T-helper 17 cell (primary cell): ENCODE measurements at regions not wholly inside any gene's neighbourhood (a gene's known extent, or its start where the extent isn't known, plus 50 kb on each side); places are given as distances from the start of the nearest gene placed in this dataset.
"Not testable (repeated sequence)": the region's sequence is repeated elsewhere in the genome, so short reads cannot be mapped to it uniquely, and the experiment has no call there.

ENCODE experiments used
- ATAC-seq: fragments of 150-1000 bp; cut with Tn5 transposase; 2 replicates; pipeline ENCODE4 v1.10.0; 2021; ENCODE audit warnings: mild to moderate bottlenecking, moderate library complexity
- DNase-seq, 3 donors: peaks; one replicate each; pipeline versions ENCODE4 v3.0.0 to v3.0.0-alpha.2; 2020 to 2021
- H3K9me3 ChIP-seq: one replicate; pipeline ENCODE4 v1.7.0; 2013; ENCODE audit warnings: low read length, mild to moderate bottlenecking; ENCODE audit not compliant: control insufficient read depth, poor library complexity, severe bottlenecking
- H3K27ac Mint-ChIP-seq: one replicate; pipeline ENCODE4 v1.8.0; 2022; ENCODE audit warnings: mild to moderate bottlenecking, moderate library complexity, mixed read lengths
- H3K27me3 Mint-ChIP-seq: one replicate; pipeline ENCODE4 v1.8.0; 2022; ENCODE audit warnings: mixed read lengths
- H3K36me3 Mint-ChIP-seq: one replicate; pipeline ENCODE4 v1.8.0; 2022; ENCODE audit warnings: low read depth, mixed read lengths
- H3K4me1 Mint-ChIP-seq: one replicate; pipeline ENCODE4 v1.8.0; 2022; ENCODE audit warnings: mild to moderate bottlenecking, mixed read lengths
- H3K4me3 Mint-ChIP-seq: one replicate; pipeline ENCODE4 v1.8.0; 2022; ENCODE audit warnings: mild to moderate bottlenecking, moderate library complexity, mixed read lengths

DNA sequence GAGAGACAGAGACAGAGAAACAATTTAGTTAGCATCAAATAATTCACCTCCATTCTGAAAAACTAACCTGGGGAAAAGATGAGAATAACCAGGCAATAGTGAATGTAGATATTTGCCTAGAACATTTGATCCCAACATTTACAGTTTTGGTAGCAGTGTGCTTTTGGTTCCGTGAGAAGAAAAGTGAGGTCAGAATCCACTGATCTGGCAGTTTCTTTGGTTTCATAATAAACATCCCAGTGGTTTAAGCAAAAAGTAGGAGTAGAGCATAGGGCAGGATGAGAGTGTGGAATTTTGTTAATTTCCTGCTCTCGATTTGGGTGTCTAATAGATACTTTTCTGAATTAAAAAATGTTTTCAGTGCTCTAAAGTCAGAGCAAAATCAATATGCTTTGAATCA lies 887.0 kb downstream of the NR2F1-AS1 start:
- Mint-ChIP-seq H3K4me1 (no peaks in the 10 kb centered on the region), H3K27ac (no peak overlapping the region), H3K36me3 (no peaks in the 10 kb centered on the region), H3K4me3 (no peak overlapping the region), H3K27me3 (no peaks in the 10 kb centered on the region)
- no peak for ATAC-seq
- DNase-seq, result no peak
- H3K9me3 ChIP-seq, result no peaks in the 10 kb centered on the region

DNA sequence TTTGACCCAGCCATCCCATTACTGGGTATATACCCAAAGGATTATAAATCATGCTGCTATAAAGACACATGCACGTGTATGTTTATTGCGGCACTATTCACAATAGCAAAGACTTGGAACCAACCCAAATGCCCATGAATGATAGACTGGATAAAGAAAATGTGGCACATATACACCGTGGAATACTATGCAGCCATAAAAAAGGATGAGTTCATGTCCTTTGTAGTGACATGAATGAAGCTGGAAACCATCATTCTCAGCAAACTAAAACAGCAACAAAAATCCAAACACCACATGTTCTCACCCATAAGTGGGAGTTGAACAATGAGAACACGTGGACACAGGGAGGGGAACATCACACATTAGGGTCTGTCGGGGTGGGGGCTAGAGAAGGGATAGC lies 889.1 kb downstream of the NR2F1-AS1 start:
- H3K4me3 Mint-ChIP-seq, H3K36me3 Mint-ChIP-seq, H3K27ac Mint-ChIP-seq, DNase-seq, H3K27me3 Mint-ChIP-seq, H3K9me3 ChIP-seq, H3K4me1 Mint-ChIP-seq, ATAC-seq: not testable (repeated sequence)

DNA sequence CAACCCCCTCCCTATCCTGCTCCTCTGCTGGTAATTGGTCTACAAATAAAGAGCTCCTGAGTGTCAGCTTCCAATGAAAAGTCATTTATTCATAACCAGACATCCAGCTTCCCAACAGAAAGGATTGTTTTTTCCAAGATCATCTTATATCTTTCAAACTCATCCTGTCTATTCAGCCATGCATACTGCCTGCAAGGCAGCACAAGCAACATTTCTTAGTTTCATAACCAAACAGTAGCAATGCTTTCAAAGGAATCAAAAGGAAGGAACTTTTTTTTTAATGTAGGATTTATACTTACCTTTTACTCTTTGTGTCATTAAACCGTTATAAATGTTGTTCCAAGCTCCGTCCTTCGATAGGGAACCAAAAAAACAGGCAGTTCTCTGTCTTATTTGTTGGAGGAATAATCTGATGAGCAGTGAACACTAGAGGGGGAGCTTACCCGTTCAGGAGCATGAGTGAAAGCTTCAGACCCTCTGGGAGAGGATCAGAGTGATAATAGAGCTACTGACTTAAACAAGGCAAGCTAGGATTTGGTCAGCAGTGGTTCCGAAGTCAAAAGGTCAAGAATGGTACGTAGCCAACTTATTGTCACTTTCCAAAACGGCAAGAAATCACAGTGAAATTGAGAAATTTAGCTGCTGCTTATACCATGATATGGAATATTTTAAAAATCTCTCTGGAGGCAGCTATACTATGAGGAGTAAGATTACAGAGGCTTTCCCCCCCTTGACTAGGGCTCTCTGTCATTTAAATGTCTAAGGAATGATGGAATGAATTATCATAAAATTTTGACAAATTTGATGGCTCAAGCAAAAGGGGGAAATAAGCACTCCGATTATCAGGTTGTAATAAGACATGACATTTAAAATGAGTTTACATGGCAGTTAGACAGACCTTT lies 892.9 kb downstream of the NR2F1-AS1 start:
- Mint-ChIP-seq H3K27ac (no peak overlapping the region), H3K4me3 (no peak overlapping the region), H3K36me3 (no peaks in the 10 kb centered on the region), H3K27me3 (no peaks in the 10 kb centered on the region), H3K4me1 (no peaks in the 10 kb centered on the region)
- DNase-seq, result no peak
- H3K9me3 ChIP-seq, result no peaks in the 10 kb centered on the region
- no peak for ATAC-seq

DNA sequence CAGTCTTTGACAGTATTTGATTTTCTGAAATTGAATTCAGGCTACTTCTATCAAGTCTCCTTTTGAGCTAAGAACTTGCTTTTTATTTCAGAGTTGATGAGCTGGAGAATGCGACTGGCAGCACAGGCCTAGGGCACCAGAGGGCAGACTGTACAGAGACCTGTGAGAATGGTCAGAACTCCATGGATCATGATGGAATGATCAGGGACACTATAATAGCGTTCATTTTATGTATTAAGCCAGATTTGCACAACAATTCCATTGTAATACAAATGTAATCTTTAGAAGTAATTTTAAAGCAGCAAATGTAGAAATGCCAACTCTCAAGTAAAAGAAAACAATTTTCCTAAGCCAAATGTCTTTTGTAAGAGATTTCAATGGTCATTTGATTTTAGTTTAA lies 902.4 kb downstream of the NR2F1-AS1 start:
- ATAC-seq (no peak), DNase-seq (no peak)
- Mint-ChIP-seq H3K27ac (no peak overlapping the region), H3K36me3 (no peaks in the 10 kb centered on the region), H3K27me3 (no peaks in the 10 kb centered on the region), H3K4me1 (no peaks in the 10 kb centered on the region), H3K4me3 (no peak overlapping the region)
- H3K9me3 ChIP-seq, result no peaks in the 10 kb centered on the region

DNA sequence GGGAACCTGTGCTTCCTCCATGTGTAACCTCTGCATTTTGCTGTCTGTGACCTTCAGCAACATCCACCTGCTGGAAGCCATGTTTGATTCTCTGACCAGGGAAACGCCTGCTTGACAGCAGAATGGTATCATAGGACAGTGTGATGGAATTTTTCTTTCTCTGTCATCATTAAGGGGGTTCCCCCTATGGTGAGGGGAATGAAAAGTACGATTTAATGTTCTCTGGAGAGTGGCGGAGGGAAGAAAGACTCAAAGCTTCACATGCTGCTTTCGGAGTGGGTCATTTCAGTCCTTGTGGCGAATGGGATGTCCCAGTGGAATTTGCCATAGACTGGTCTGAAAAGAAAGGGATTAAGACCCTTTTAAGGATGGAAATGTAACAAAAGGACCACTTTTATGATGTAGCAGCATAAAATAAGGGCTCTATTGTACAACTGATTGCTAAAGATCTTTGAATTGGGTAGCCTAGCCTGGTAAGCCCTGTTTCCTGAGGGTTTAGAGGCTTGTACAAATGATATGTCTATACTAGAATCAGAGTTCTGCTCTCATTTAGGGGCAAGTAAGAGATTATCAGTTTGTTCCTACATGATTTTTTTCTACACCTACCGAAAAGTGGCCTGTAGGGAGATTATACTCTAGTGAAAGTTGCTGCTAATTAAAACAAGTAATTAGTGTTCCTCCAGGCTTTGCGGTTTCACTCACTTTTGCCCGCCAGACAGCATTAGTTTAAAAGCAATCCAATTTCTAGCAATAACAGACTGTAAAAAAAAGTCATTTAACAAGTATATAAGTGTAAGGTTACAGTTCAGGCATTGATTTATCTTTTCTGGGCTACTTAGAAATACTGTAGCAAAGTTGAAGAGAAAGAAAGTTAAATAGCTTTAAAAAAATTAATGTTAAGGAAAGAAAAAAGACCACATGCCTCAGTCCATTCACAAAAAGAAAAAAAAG lies 904.5 kb downstream of the NR2F1-AS1 start:
- Mint-ChIP-seq H3K4me3 (no peak overlapping the region), H3K27ac (no peak overlapping the region), H3K4me1 (no peaks in the 10 kb centered on the region), H3K27me3 (no peaks in the 10 kb centered on the region), H3K36me3 (no peaks in the 10 kb centered on the region)
- ATAC-seq (no peak), DNase-seq (no peak)
- H3K9me3 ChIP-seq, result no peaks in the 10 kb centered on the region

DNA sequence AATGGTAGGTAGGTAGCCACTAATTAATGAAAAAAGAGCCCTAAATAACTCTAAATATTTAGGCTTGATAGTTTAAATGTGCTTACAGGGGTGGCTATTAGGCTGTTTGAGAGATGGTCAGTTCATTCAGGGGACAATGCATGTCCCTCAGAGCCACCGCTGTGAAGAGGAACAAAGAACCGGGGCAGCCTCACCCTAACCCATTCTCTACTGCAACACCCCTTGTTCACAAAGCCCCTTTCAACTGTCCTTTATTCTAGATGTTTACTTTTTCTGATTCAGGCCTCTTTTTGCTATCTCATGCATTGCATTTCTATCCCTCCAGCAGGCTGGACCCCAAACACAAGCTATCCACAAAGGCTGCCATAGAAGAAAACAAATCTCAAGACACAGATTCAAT lies 906.7 kb downstream of the NR2F1-AS1 start:
- Mint-ChIP-seq H3K36me3 (no peaks in the 10 kb centered on the region), H3K27ac (no peak overlapping the region), H3K4me3 (no peak overlapping the region), H3K27me3 (no peaks in the 10 kb centered on the region), H3K4me1 (no peaks in the 10 kb centered on the region)
- H3K9me3 ChIP-seq, result no peaks in the 10 kb centered on the region
- DNase-seq, result no peak
- no peak for ATAC-seq

DNA sequence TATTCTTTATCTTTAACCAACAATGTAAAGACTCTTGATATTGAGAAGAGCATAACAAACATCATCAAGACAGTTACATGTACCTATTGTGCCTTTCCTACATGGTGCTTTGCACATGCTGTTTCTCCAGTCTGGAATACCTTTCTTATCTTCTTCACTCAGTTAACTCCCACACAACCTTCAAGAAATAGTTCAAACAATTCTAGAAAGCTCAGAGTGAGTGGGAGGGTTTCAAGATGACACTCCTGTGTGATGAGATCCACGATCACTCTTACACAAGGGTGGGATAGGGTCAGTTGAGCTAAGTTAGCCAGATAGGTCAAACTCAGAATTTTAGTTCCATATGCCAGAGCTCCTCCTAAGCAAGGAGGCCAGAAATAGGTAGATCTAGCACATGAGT lies 915.5 kb downstream of the NR2F1-AS1 start:
- H3K4me1 Mint-ChIP-seq, result no peaks in the 10 kb centered on the region
- no peaks in the 10 kb centered on the region for H3K27me3 Mint-ChIP-seq
- no peaks in the 10 kb centered on the region for H3K36me3 Mint-ChIP-seq
- no peak overlapping the region for H3K27ac Mint-ChIP-seq
- H3K9me3 ChIP-seq, result no peaks in the 10 kb centered on the region
- no peak overlapping the region for H3K4me3 Mint-ChIP-seq
- ATAC-seq (no peak), DNase-seq (no peak)

DNA sequence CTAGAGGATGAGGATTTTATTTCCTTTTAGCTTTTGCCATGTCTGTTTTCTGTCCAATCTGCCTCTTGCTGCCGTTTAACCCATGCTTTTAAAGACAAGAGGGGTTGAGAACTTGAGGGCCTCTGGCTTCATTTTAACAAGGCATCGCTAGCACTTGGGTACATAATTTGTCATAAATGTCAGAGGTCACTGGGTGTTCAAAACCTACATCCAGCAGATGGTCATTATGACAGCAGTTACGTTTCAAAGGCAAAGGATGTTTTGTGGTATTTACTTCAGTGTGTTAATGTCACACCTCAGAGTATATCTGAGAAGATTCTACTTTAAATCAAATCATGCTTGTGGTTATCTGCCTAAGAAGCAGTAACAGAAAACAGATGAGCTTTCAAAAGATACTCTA lies 918.3 kb downstream of the NR2F1-AS1 start:
- no peak for ATAC-seq
- Mint-ChIP-seq H3K27ac (no peak overlapping the region), H3K27me3 (no peaks in the 10 kb centered on the region), H3K4me1 (no peaks in the 10 kb centered on the region), H3K36me3 (no peaks in the 10 kb centered on the region), H3K4me3 (no peak overlapping the region)
- H3K9me3 ChIP-seq, result no peaks in the 10 kb centered on the region
- DNase-seq, result no peak

DNA sequence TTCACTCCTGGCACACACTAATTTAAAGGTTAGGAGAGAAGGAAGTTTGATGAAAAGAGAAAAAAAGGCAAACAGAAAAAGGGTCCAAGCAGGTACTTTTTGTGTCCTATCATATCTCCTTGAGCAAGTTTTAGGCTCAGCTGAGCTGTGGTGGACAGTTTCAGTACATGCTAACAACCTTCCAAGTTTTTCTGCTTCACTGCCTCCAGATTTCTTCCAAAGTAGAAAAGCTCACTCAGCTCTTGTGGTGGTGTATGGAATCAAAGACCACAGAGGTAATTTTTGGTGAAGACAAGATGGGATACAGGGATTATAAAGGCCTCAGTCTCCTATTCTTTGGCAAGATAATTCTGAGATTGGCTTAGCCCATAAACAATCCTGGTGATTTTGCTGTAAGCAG lies 921.8 kb downstream of the NR2F1-AS1 start:
- H3K27me3 Mint-ChIP-seq, result no peaks in the 10 kb centered on the region
- no peak overlapping the region for H3K27ac Mint-ChIP-seq
- H3K4me1 Mint-ChIP-seq, result no peaks in the 10 kb centered on the region
- no peak for ATAC-seq
- DNase-seq, result no peak
- no peaks in the 10 kb centered on the region for H3K36me3 Mint-ChIP-seq
- H3K4me3 Mint-ChIP-seq, result no peak overlapping the region
- no peaks in the 10 kb centered on the region for H3K9me3 ChIP-seq

DNA sequence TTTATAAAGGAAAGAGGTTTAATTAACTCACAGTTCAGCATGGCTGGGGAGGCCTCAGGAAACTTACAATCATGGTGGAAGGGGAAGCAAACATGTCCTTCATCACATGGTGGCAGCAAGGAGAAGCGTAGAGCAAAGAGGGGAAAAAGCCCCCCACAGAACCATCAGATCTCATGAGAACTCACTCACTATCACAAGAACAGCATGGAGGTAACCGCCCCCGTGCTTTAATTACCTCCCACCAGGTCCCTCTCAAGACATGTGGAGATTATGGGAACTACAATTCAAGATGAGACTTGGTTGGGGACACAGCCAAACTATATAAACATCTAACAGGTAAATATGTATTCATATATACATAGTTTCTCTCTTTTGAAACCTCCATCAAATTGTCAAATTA lies 926.4 kb downstream of the NR2F1-AS1 start:
- DNase-seq, H3K4me1 Mint-ChIP-seq, ATAC-seq, H3K27me3 Mint-ChIP-seq, H3K9me3 ChIP-seq, H3K27ac Mint-ChIP-seq, H3K4me3 Mint-ChIP-seq, H3K36me3 Mint-ChIP-seq: not testable (repeated sequence)

DNA sequence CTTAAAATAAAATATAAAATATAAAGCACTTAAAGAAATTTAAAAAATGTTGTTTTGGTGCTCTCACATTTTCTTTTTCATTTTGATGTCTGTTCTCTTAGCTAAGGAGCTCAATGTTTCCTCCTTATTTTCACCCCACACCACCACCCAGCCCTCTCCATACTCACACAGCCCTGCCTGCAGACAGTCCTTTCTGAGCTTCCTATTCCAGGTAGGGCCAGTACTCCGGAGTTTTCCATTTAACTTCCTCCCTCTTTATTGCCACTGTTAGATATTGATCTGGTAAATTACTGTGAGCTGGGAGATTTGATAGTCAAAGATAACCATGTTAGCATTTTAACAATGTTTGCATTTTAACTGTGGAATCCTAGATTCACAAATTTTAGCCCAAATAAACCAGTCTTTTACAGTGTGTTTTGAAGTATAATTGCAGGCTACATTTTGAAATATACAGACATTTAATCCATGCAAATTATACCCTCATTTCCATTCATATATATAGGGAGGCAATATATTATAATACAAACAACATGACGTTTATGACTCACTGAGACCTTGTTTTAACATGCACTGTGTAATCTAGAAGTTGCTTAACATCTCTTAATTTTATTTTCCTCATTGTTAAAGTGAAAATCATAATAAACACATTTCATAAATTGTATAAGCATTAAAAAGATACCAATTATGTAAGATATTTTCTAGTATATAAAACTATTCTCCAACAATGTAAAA lies 927.1 kb downstream of the NR2F1-AS1 start:
- Mint-ChIP-seq H3K36me3 (no peaks in the 10 kb centered on the region), H3K27me3 (no peaks in the 10 kb centered on the region), H3K4me3 (no peak overlapping the region), H3K27ac (no peak overlapping the region), H3K4me1 (no peaks in the 10 kb centered on the region)
- no peak for ATAC-seq
- no peak for DNase-seq
- H3K9me3 ChIP-seq, result no peaks in the 10 kb centered on the region

DNA sequence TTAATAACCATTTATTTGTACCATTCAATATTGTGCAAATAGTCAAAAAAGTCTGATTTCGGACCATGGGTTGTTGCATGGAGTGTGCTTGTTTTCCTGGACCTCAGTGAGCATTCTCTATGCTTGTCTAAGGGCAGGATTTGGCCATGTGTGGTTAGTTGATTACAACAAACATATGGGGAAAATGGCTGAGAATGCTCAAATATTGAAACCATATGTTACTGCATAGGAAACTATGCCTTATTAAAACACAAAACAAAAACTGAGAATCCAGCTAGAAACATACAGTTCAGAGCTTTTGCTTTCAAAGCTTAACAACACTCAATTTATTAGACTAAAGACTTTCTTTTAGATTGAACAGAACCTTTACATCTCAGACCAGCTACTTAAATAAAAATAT lies 928.3 kb downstream of the NR2F1-AS1 start:
- DNase-seq, result no peak
- no peaks in the 10 kb centered on the region for H3K36me3 Mint-ChIP-seq
- no peaks in the 10 kb centered on the region for H3K4me1 Mint-ChIP-seq
- no peaks in the 10 kb centered on the region for H3K9me3 ChIP-seq
- H3K27ac Mint-ChIP-seq, result no peak overlapping the region
- ATAC-seq, result no peak
- H3K27me3 Mint-ChIP-seq, result no peaks in the 10 kb centered on the region
- no peak overlapping the region for H3K4me3 Mint-ChIP-seq

DNA sequence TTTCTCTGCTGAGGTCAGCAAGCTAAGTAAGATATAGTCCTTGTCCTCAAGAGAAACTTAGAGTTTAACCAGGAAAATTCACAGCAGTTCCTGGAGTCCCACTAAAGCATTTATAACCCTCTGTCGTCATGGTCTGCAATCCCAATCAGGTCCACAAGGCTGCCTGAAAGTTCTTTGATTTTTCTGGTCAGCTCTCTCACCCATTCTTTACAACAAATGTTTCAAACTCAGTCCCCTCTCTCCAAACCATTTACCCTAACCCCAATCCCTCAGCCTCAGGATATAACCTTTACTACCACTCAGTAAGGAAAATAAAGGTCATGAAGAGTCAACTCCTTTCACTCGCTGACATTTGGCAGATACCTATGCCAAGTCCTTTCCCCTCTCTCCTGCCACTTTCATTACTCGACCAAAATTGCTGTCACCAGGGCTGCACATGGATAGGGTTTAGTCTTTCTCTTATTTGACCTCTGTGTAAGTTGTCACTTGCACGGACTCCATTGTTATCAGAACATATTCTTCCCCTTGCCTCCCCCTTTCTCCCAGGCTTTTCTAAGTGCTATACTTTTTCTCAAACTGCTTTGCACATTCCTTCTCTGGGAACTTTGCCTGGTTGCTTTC lies 936.6 kb downstream of the NR2F1-AS1 start:
- Mint-ChIP-seq H3K27me3 (no peaks in the 10 kb centered on the region), H3K36me3 (no peaks in the 10 kb centered on the region), H3K4me3 (no peak overlapping the region), H3K4me1 (no peaks in the 10 kb centered on the region), H3K27ac (no peak overlapping the region)
- ATAC-seq (no peak), DNase-seq (no peak)
- H3K9me3 ChIP-seq, result no peaks in the 10 kb centered on the region
